ENCODE measurements at regions not wholly inside any gene's neighbourhood (a gene's known extent, or its start where the extent isn't known, plus 50 kb on each side); places are given as distances from the start of the nearest gene placed in this dataset.

GRCh38 chr2:15074751-15075700, 442.5 kb downstream of the LRATD1 start (continued):
- TF ChIP-seq E4F1 (CRISPR knock-in tag; IDR thresholded peaks at IDR 0.05; ENCODE audit: borderline replicate concordance) = no peak
- TF ChIP-seq HNRNPUL1 (IDR thresholded peaks at IDR 0.05; ENCODE audit: low read length) = no peak
- TF ChIP-seq ZNF395 (CRISPR knock-in tag; IDR thresholded peaks at IDR 0.05) = no peak
- no peak for TF ChIP-seq ZNF253 (CRISPR knock-in tag; conservative IDR thresholded peaks at IDR 0.05)
- no peak for TF ChIP-seq GABPB1 (CRISPR knock-in tag; IDR thresholded peaks at IDR 0.05)
- TF ChIP-seq HNRNPK (IDR thresholded peaks at IDR 0.05; ENCODE audit: low read depth, low read length, poor library complexity, severe bottlenecking) = no peak
- no peak for TF ChIP-seq PHF8 (IDR thresholded peaks at IDR 0.05; ENCODE audit: borderline replicate concordance, low read length)
- TF ChIP-seq RBM15 (IDR thresholded peaks at IDR 0.05; ENCODE audit: insufficient read depth, low read length) = no peak
- no peak for TF ChIP-seq ETS1 (conservative IDR thresholded peaks at IDR 0.05; ENCODE audit: control insufficient read depth, low read depth, low read length)
- TF ChIP-seq GABPB2 (CRISPR knock-in tag; conservative IDR thresholded peaks at IDR 0.05) = no peak

Data from K562 (cell line).